Esophagus muscularis mucosa (tissue), 4 donors: ENCODE measurements at regions not wholly inside any gene's neighbourhood (a gene's known extent, or its start where the extent isn't known, plus 50 kb on each side); places are given as distances from the start of the nearest gene placed in this dataset.

Experiments used
- DNase-seq: peaks from one replicate; pipeline ENCODE4 v3.0.0-alpha.2; 2017; ENCODE audit errors: extremely low spot score
- H3K27ac ChIP-seq, 4 donors: fragments of 200-600 bp; sonication (generic); replicated peaks in 1 of 4; 1 replicate in 3 of 4; 2 replicates in 1 of 4; pipeline ENCODE4 v1.5.1; 2016 to 2019; ENCODE audit warnings: mild to moderate bottlenecking in 1 of 4
- H3K27me3 ChIP-seq, 4 donors: fragments of 200-600 bp; sonication (generic); one replicate each; pipeline versions ENCODE4 v1.5.1 to v1.6.0; 2016 to 2019
- H3K36me3 ChIP-seq, 4 donors: fragments of 200-600 bp; sonication (generic); one replicate each; pipeline ENCODE4 v1.5.1; 2016 to 2019
- H3K4me1 ChIP-seq, 4 donors: fragments of 200-600 bp; sonication (generic); one replicate each; pipeline ENCODE4 v1.5.1; 2016 to 2019
- H3K4me3 ChIP-seq, 4 donors: fragments of 200-600 bp; sonication (generic); 1 replicate in 2 of 4; 2 replicates in 2 of 4; pipeline ENCODE4 v1.5.1; 2016 to 2019; ENCODE audit warnings: mild to moderate bottlenecking in 4 of 4, moderate library complexity in 1 of 4
- H3K9me3 ChIP-seq, 4 donors: fragments of 200-600 bp; sonication (generic); 1 replicate in 3 of 4; 2 replicates in 1 of 4; pipeline ENCODE4 v1.5.1; 2016 to 2019
- EP300 ChIP-seq: sonication (generic); formaldehyde crosslinking; IDR thresholded peaks from one replicate; pipeline ENCODE4 v1.6.1; 2017; ENCODE audit warnings: antibody characterized with exemption
- POLR2A ChIP-seq: fragments of 450-650 bp; IDR thresholded peaks from one replicate; pipeline ENCODE4 v1.6.1; 2017; ENCODE audit warnings: antibody characterized with exemption, moderate library complexity, mild to moderate bottlenecking, low read depth
- POLR2AphosphoS5 ChIP-seq, 2 donors: sonication (generic); formaldehyde crosslinking; IDR thresholded peaks; one replicate each; pipeline ENCODE4 v1.6.1; 2017; ENCODE audit warnings: antibody characterized with exemption in 2 of 2
- WGBS: methylation state at CpG from one replicate; pipeline ENCODE4 v1.1.5; 2018; 5-methylcytosine and 5-hydroxymethylcytosine counted together
- intact Hi-C: fragments of 100-400 bp; cut with DNase I; formaldehyde crosslinking; loops from one replicate; pipeline ENCODE4 v1.15.1; 2023
- TF ChIP-seq, protein P1 (sequence below), 3 experiments: fragments of 200-600 bp in 2 of 3; fragments of 450-650 bp in 1 of 3; sonication (generic) in 2 of 3; IDR thresholded peaks; one replicate each; pipeline ENCODE4 v1.5.1; 2017 to 2019; ENCODE audit warnings: antibody characterized with exemption in 3 of 3, mild to moderate bottlenecking in 2 of 3, moderate library complexity in 1 of 3

- 89% methylated on average over 11 of the region's 20 CpGs for WGBS
- Histone ChIP-seq H3K36me3 (no peaks in the 10 kb centered on the region), H3K27ac (no peak overlapping the region), H3K4me3 (no peak overlapping the region), H3K9me3 (no peaks in the 10 kb centered on the region), H3K27me3 (peaks cover 0 to 92% (median 0%) of the 10 kb centered on the region in 4 donors), H3K4me1 (no peaks in the 10 kb centered on the region)
- DNase-seq, result no peak
- intact Hi-C loops, result no loop called here
- TF ChIP-seq POLR2A, result no peak
- TF ChIP-seq EP300, result no peak
- TF ChIP-seq, protein P1, sequence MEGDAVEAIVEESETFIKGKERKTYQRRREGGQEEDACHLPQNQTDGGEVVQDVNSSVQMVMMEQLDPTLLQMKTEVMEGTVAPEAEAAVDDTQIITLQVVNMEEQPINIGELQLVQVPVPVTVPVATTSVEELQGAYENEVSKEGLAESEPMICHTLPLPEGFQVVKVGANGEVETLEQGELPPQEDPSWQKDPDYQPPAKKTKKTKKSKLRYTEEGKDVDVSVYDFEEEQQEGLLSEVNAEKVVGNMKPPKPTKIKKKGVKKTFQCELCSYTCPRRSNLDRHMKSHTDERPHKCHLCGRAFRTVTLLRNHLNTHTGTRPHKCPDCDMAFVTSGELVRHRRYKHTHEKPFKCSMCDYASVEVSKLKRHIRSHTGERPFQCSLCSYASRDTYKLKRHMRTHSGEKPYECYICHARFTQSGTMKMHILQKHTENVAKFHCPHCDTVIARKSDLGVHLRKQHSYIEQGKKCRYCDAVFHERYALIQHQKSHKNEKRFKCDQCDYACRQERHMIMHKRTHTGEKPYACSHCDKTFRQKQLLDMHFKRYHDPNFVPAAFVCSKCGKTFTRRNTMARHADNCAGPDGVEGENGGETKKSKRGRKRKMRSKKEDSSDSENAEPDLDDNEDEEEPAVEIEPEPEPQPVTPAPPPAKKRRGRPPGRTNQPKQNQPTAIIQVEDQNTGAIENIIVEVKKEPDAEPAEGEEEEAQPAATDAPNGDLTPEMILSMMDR (IDR thresholded peaks at IDR 0.05), result no peak
- no peak for TF ChIP-seq POLR2AphosphoS5 (IDR thresholded peaks at IDR 0.05)
These were observed 983.5 kb downstream of the BRD1 start for GRCh38 chr22:48844056-48844675.

- intact Hi-C loops, result no loop called here
- WGBS, result 77% methylated on average over 8 of the region's 9 CpGs
These were observed 984.0 kb downstream of the BRD1 start for GRCh38 chr22:48843640-48844039.

DNA sequence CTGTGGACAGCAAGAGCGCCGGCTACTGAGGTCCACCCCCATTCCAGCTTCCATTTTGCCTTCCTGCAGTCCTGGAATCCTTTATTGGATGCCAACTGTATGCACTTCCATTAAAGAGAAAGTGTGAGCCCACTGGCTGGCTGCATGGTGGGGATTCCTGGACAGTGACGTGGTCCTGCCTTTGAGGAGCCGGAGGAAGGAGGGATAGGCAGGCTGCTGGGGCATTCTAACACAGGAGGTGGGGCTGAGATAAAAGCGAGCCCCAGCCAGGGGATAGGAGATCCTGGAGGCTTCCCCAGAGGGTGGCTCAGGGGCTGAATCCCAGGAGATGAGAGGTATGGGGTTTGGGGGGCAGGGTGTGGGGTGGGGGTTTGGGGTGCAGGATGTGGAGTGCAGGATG, 984.7 kb downstream of the BRD1 start:
- Histone ChIP-seq H3K4me1 (no peaks in the 10 kb centered on the region), H3K27me3 (peaks cover 0 to 85% (median 0%) of the 10 kb centered on the region in 4 donors), H3K4me3 (no peak overlapping the region), H3K9me3 (no peaks in the 10 kb centered on the region), H3K27ac (no peak overlapping the region), H3K36me3 (no peaks in the 10 kb centered on the region)
- WGBS, result 74% methylated on average over 5 of the region's 5 CpGs
- no peak for DNase-seq
- no peak for TF ChIP-seq POLR2AphosphoS5 (IDR thresholded peaks at IDR 0.05)
- no peak for TF ChIP-seq POLR2A
- TF ChIP-seq EP300, result no peak
- TF ChIP-seq, protein P1 (IDR thresholded peaks at IDR 0.05), result no peak
- intact Hi-C loops, result no loop called here

More at GRCh38 chr22:48843640-48844039, 984.0 kb downstream of the BRD1 start:
- no peak for DNase-seq
- H3K4me1 ChIP-seq, result no peaks in the 10 kb centered on the region
- no peak overlapping the region for H3K4me3 ChIP-seq
- H3K27me3 ChIP-seq, result peaks cover 0 to 91% (median 0%) of the 10 kb centered on the region in 4 donors
- H3K27ac ChIP-seq, result no peak overlapping the region
- TF ChIP-seq, protein P1 (IDR thresholded peaks at IDR 0.05), result no peak
- TF ChIP-seq EP300, result no peak
- no peak for TF ChIP-seq POLR2AphosphoS5 (IDR thresholded peaks at IDR 0.05)
- TF ChIP-seq POLR2A, result no peak
- no peaks in the 10 kb centered on the region for H3K9me3 ChIP-seq
- no peaks in the 10 kb centered on the region for H3K36me3 ChIP-seq

DNA sequence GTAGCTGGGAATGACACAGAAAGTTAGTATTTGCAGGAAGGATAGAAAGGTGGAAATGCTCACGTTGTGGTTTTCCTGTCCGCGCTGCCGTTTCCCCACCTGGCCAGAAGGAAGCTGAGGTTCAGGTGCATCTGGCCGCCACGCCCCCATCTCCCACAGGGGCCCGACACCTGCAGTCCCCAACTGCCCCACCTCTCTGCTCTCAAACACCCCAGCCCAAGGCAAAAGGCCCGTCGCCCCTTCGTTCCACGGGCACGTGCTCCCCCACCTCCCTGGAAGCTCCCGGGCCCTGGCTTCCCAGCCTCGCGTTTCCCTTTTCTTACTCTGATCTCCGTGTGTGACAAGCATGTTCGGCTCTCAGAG, 985.1 kb downstream of the BRD1 start:
- Histone ChIP-seq H3K36me3 (no peaks in the 10 kb centered on the region), H3K27me3 (peaks cover 0 to 80% (median 0%) of the 10 kb centered on the region in 4 donors), H3K4me1 (no peaks in the 10 kb centered on the region), H3K9me3 (no peaks in the 10 kb centered on the region), H3K4me3 (no peak overlapping the region), H3K27ac (no peak overlapping the region)
- no peak for TF ChIP-seq EP300
- no peak for TF ChIP-seq POLR2AphosphoS5 (IDR thresholded peaks at IDR 0.05)
- TF ChIP-seq, protein P1 (IDR thresholded peaks at IDR 0.05), result no peak
- TF ChIP-seq POLR2A, result no peak
- 88% methylated on average over 17 of the region's 17 CpGs for WGBS
- DNase-seq, result no peak
- intact Hi-C loops, result no loop called here
